NCI-H146 treated with DMSO at 0.1 percent for 48 hours (cell line): ENCODE measurements at regions not wholly inside any gene's neighbourhood (a gene's known extent, or its start where the extent isn't known, plus 50 kb on each side); places are given as distances from the start of the nearest gene placed in this dataset.
"Not testable (repeated sequence)": the region's sequence is repeated elsewhere in the genome, so short reads cannot be mapped to it uniquely, and the experiment has no call there.

ENCODE experiments used
- DNase-seq: peaks from one replicate; lab custom pipeline; 2025; ENCODE audit not compliant: unreplicated experiment; lab: John Stamatoyannopoulos, UW

GRCh38 chr21:15119486-15119885 is 54.7 kb upstream of the NRIP1 start:
- no peak for DNase-seq

- no peak for DNase-seq
Measured at GRCh38 chr21:15121097-15121654, 56.4 kb upstream of the NRIP1 start.

- no peak for DNase-seq
Measured at GRCh38 chr21:15121655-15122120, 56.9 kb upstream of the NRIP1 start.

GRCh38 chr21:15122241-15122640 is 57.4 kb upstream of the NRIP1 start:
- no peak for DNase-seq

GRCh38 chr21:15124731-15125130 is 59.9 kb upstream of the NRIP1 start:
- no peak for DNase-seq

GRCh38 chr21:15126948-15127347 is 62.1 kb upstream of the NRIP1 start:
- DNase-seq: no peak

- no peak for DNase-seq
Measured at GRCh38 chr21:15127437-15127836, 62.6 kb upstream of the NRIP1 start.

- no peak for DNase-seq
Measured at GRCh38 chr21:15128267-15128666, 63.5 kb upstream of the NRIP1 start.

GRCh38 chr21:15128714-15129113 is 63.9 kb upstream of the NRIP1 start:
- DNase-seq: not testable (repeated sequence)

GRCh38 chr21:15130326-15130725 is 65.5 kb upstream of the NRIP1 start:
- DNase-seq: no peak

GRCh38 chr21:15130751-15131150 is 66.0 kb upstream of the NRIP1 start:
- no peak for DNase-seq

GRCh38 chr21:15132781-15133180 is 68.0 kb upstream of the NRIP1 start:
- DNase-seq: no peak

- DNase-seq: no peak
Measured at GRCh38 chr21:15134701-15135470, 70.1 kb upstream of the NRIP1 start.

GRCh38 chr21:15135867-15136629 is 71.2 kb upstream of the NRIP1 start:
- no peak for DNase-seq

GRCh38 chr21:15138490-15138889 is 73.7 kb upstream of the NRIP1 start:
- DNase-seq: no peak

- DNase-seq: no peak
Measured at GRCh38 chr21:15139898-15140297, 75.1 kb upstream of the NRIP1 start.

GRCh38 chr21:15140321-15141019 is 75.7 kb upstream of the NRIP1 start:
- no peak for DNase-seq

GRCh38 chr21:15141261-15141970 is 76.6 kb upstream of the NRIP1 start:
- DNase-seq: no peak

- DNase-seq: no peak
Measured at GRCh38 chr21:15144026-15144425, 79.2 kb upstream of the NRIP1 start.

GRCh38 chr21:15148437-15148836 is 83.6 kb upstream of the NRIP1 start:
- no peak for DNase-seq
